ENCODE measurements at regions not wholly inside any gene's neighbourhood (a gene's known extent, or its start where the extent isn't known, plus 50 kb on each side); places are given as distances from the start of the nearest gene placed in this dataset.

GRCh38 chr20:34165018-34165619, 53.1 kb upstream of the EIF2S2 start:
- TF ChIP-seq CTCF (conservative IDR thresholded peaks at IDR 0.05; ENCODE audit: low read depth, low read length), result no peak
- no peak for TF ChIP-seq MAZ (IDR thresholded peaks at IDR 0.05; ENCODE audit: borderline replicate concordance, low read depth, low read length)
- TF ChIP-seq ELK1 (IDR thresholded peaks at IDR 0.05; ENCODE audit: borderline replicate concordance, low read depth, low read length), result no peak
- no peak for TF ChIP-seq NFE2L2 (IDR thresholded peaks at IDR 0.05; ENCODE audit: low read depth, low read length)
- no peak for TF ChIP-seq RAD21 (IDR thresholded peaks at IDR 0.05; ENCODE audit: low read length)
- no peak for TF ChIP-seq SMC3 (IDR thresholded peaks at IDR 0.05; ENCODE audit: low read depth, low read length)
- no peak for TF ChIP-seq RCOR1 (IDR thresholded peaks at IDR 0.05; ENCODE audit: insufficient replicate concordance, low read length)
- no peak for TF ChIP-seq BHLHE40 (IDR thresholded peaks at IDR 0.05; ENCODE audit: low read depth, low read length)
- TF ChIP-seq POLR2A (IDR thresholded peaks at IDR 0.05; ENCODE audit: low read depth, low read length), result no peak
- no peak for TF ChIP-seq RFX5 (IDR thresholded peaks at IDR 0.05; ENCODE audit: low read depth, low read length)

Data from IMR-90 (cell line).